Suprapubic skin (tissue), 3 donors: ENCODE measurements at regions not wholly inside any gene's neighbourhood (a gene's known extent, or its start where the extent isn't known, plus 50 kb on each side); places are given as distances from the start of the nearest gene placed in this dataset.

ENCODE experiments used
- CTCF ChIP-seq, 2 donors: fragments of 200-600 bp in 1 of 2; fragments of 450-650 bp in 1 of 2; sonication (generic) in 1 of 2; IDR thresholded peaks; one replicate each; pipeline ENCODE4 v1.5.1; 2016 to 2019; ENCODE audit warnings: antibody characterized with exemption in 2 of 2, mild to moderate bottlenecking in 1 of 2, moderate library complexity in 1 of 2
- POLR2A ChIP-seq, 2 donors: fragments of 450-650 bp; IDR thresholded peaks; one replicate each; pipeline ENCODE4 v1.6.1; 2017; ENCODE audit warnings: antibody characterized with exemption in 2 of 2, mild to moderate bottlenecking in 2 of 2, moderate library complexity in 2 of 2

- TF ChIP-seq CTCF (IDR thresholded peaks at IDR 0.05) (no peak), POLR2A (IDR thresholded peaks at IDR 0.05) (no peak)
Measured at GRCh38 chr6:47141963-47142362, 99.8 kb upstream of the ADGRF1 start.
